ENCODE measurements at regions not wholly inside any gene's neighbourhood (a gene's known extent, or its start where the extent isn't known, plus 50 kb on each side); places are given as distances from the start of the nearest gene placed in this dataset.

- H3K4me2 ChIP-seq: no peak overlapping the region
- DNase-seq (ENCODE audit: low spot score): peak; percentile 64
- H2AFZ ChIP-seq (replicated peaks): peak overlapping the region; percentile 91
- no peak overlapping the region for H3K4me3 ChIP-seq
- no peaks in the 10 kb centered on the region for H3F3A ChIP-seq (ENCODE audit: low read depth)
- H3K9ac ChIP-seq: no peak overlapping the region
- H3K36me3 ChIP-seq: no peaks in the 10 kb centered on the region
- no peaks in the 10 kb centered on the region for H3K79me2 ChIP-seq (ENCODE audit: low read depth)
- H3K27me3 ChIP-seq: no peaks in the 10 kb centered on the region
- H3K9me3 ChIP-seq (ENCODE audit: low read depth): no peaks in the 10 kb centered on the region
- no peak for TF ChIP-seq EZH2phosphoT487 (IDR thresholded peaks at IDR 0.05)
- peak; percentile 99 for TF ChIP-seq CTCF (IDR thresholded peaks at IDR 0.05)
- no peak for TF ChIP-seq EZH2 (IDR thresholded peaks at IDR 0.05)
- H3K4me3 Mint-ChIP-seq: no peak overlapping the region
- H3K27ac ChIP-seq: no peak overlapping the region
- H3K27ac Mint-ChIP-seq: no peak overlapping the region
- H3K4me1 ChIP-seq: peaks cover 3% of the 10 kb centered on the region
- H3K36me3 Mint-ChIP-seq: no peaks in the 10 kb centered on the region
- peaks cover 16% of the 10 kb centered on the region for H3K4me1 Mint-ChIP-seq
- peaks cover 2% of the 10 kb centered on the region for H3K27me3 Mint-ChIP-seq (ENCODE audit: insufficient read depth, low read depth)
- H4K20me1 ChIP-seq (ENCODE audit: low read depth): no peaks in the 10 kb centered on the region
- H3K9me3 Mint-ChIP-seq: peaks cover 3% of the 10 kb centered on the region
These were observed 91.1 kb upstream of the OPRM1 start for GRCh38 chr6:153947808-153948447.

- Histone ChIP-seq H3K4me3 (no peak overlapping the region), H3K79me2 (ENCODE audit: low read depth) (no peaks in the 10 kb centered on the region), H3K27me3 (no peaks in the 10 kb centered on the region), H3K36me3 (no peaks in the 10 kb centered on the region), H3K4me2 (no peak overlapping the region), H4K20me1 (ENCODE audit: low read depth) (no peaks in the 10 kb centered on the region), H3F3A (ENCODE audit: low read depth) (no peaks in the 10 kb centered on the region), H3K27ac (no peak overlapping the region), H2AFZ (replicated peaks) (no peak overlapping the region), H3K9ac (no peak overlapping the region), H3K9me3 (ENCODE audit: low read depth) (no peaks in the 10 kb centered on the region), H3K4me1 (peaks cover 3% of the 10 kb centered on the region)
- H3K4me1 Mint-ChIP-seq: peaks cover 16% of the 10 kb centered on the region
- H3K27ac Mint-ChIP-seq: no peak overlapping the region
- H3K36me3 Mint-ChIP-seq: no peaks in the 10 kb centered on the region
- no peak for TF ChIP-seq EZH2phosphoT487 (IDR thresholded peaks at IDR 0.05)
- TF ChIP-seq EZH2 (IDR thresholded peaks at IDR 0.05): no peak
- TF ChIP-seq CTCF (IDR thresholded peaks at IDR 0.05): no peak
- H3K4me3 Mint-ChIP-seq: no peak overlapping the region
- peaks cover 3% of the 10 kb centered on the region for H3K9me3 Mint-ChIP-seq
- DNase-seq (ENCODE audit: low spot score): no peak
- peaks cover 2% of the 10 kb centered on the region for H3K27me3 Mint-ChIP-seq (ENCODE audit: insufficient read depth, low read depth)
These were observed 94.8 kb upstream of the OPRM1 start for GRCh38 chr6:153944201-153944600.

GRCh38 chr6:153942361-153942760, 96.7 kb upstream of the OPRM1 start:
- TF ChIP-seq CTCF (IDR thresholded peaks at IDR 0.05) (no peak), EZH2phosphoT487 (IDR thresholded peaks at IDR 0.05) (no peak), EZH2 (IDR thresholded peaks at IDR 0.05) (no peak)
- no peaks in the 10 kb centered on the region for H3K27me3 ChIP-seq
- H3K9me3 ChIP-seq (ENCODE audit: low read depth): no peaks in the 10 kb centered on the region
- peaks cover 3% of the 10 kb centered on the region for H3K9me3 Mint-ChIP-seq
- no peaks in the 10 kb centered on the region for H3K36me3 ChIP-seq
- H3K9ac ChIP-seq: no peak overlapping the region
- H3K79me2 ChIP-seq (ENCODE audit: low read depth): no peaks in the 10 kb centered on the region
- peaks cover 12% of the 10 kb centered on the region for H3K4me1 Mint-ChIP-seq
- no peak for DNase-seq (ENCODE audit: low spot score)
- no peaks in the 10 kb centered on the region for H3K36me3 Mint-ChIP-seq
- no peaks in the 10 kb centered on the region for H3F3A ChIP-seq (ENCODE audit: low read depth)
- H3K4me1 ChIP-seq: peaks cover 3% of the 10 kb centered on the region
- H4K20me1 ChIP-seq (ENCODE audit: low read depth): no peaks in the 10 kb centered on the region
- no peak overlapping the region for H3K4me2 ChIP-seq
- H3K27ac Mint-ChIP-seq: no peak overlapping the region
- no peak overlapping the region for H2AFZ ChIP-seq (replicated peaks)
- H3K27me3 Mint-ChIP-seq (ENCODE audit: insufficient read depth, low read depth): peaks cover 2% of the 10 kb centered on the region
- no peak overlapping the region for H3K4me3 ChIP-seq
- no peak overlapping the region for H3K4me3 Mint-ChIP-seq
- H3K27ac ChIP-seq: no peak overlapping the region

Data from neural progenitor cell (in vitro differentiated cells).